HK-2 (cell line): ENCODE measurements at regions not wholly inside any gene's neighbourhood (a gene's known extent, or its start where the extent isn't known, plus 50 kb on each side); places are given as distances from the start of the nearest gene placed in this dataset.
A peak's percentile ranks its signal among the peaks of the same experiment; 100 is the strongest.
"Not testable (repeated sequence)": the region's sequence is repeated elsewhere in the genome, so short reads cannot be mapped to it uniquely, and the experiment has no call there.

Experiments
- DNase-seq: peaks from one replicate; pipeline ENCODE4 v3.0.0-alpha.2; 2018; ENCODE audit not compliant: unreplicated experiment

GRCh38 chr6:141498977-141499376 lies 633.7 kb upstream of the GJE1 start:
- no peak for DNase-seq

GRCh38 chr6:141492521-141493284 lies 640.0 kb upstream of the GJE1 start:
- no peak for DNase-seq

DNA sequence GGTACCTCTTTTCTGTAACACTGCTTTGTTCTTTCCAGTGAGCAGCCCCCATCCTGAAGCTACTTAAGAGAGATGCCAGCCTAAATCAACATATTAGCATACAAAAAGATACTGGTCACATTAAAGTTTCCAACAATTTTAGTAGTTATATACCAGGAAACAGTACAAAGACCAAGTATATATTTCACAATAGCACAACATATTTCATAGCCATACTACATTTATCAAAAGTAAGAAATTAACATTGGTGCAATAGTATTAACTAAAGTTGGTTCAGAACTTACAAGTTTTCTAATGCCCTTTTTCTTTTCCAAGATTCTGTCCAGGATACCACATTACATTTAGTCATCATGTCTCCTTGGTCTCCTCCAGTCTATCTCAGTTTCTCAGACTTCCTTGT lies 641.0 kb upstream of the GJE1 start:
- DNase-seq, result no peak

DNA sequence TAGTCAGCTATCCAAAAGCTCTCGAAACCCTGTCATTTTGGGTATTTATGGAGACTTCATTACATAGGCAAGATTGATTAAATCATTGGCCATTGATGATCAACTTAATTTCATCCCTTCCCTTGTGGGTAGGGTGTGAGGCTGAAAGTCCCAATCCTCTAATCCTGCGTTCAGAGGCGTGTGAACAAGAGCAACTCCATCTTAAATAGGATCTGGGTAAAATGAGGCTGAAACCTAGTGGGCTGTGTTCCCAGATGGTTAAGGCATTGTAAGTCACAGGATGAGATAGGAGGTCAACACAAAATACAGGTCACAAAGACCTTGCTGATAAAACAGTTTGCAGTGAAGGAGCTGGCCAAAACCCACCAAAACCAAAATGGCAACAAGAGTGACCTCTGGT lies 641.7 kb upstream of the GJE1 start:
- no peak for DNase-seq

DNA sequence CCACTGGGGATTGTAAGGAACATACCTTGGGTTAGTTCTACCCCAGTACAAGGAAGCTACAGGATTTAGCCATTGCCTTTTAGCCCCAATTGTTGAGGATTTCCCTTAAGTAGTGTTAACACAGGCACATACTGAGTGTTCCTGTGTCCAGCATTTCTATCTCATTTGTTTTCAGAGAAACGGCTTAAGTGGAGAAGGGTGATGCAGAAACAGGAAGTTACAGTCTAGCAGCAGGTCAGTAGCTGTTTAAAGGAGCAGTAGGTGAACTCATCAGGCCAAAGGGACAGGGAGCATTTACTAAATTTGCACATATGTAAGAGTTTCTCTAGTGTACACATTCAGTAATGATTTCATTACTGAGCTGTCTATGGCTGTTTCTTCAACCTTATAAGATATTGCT lies 644.2 kb upstream of the GJE1 start:
- DNase-seq, result no peak

- DNase-seq, result no peak
Observed at GRCh38 chr6:141486942-141487341, 645.8 kb upstream of the GJE1 start.

DNA sequence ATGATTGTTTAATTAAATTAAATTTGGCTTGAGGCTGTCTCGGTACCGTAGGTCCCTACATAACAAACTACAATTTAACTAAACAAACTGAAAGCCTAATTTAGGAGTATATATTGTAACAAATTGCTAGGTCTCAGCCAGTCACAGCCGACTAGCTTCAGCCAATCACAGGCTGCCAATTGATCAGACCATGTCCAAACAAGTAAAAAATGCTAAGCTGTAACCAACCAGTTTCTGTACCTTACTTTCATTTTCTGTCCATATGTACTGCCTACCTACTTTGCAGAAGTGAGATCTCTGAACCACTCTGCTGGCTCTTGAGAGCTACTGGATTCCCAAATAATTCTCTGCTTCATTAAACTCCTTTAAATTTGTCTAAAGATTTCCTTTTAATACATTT lies 648.0 kb upstream of the GJE1 start:
- no peak for DNase-seq

- DNase-seq, result peak; percentile 50
Observed at GRCh38 chr6:141483598-141484061, 649.1 kb upstream of the GJE1 start.

- DNase-seq, result no peak
Observed at GRCh38 chr6:141482796-141483597, 649.7 kb upstream of the GJE1 start.

- no peak for DNase-seq
Observed at GRCh38 chr6:141475259-141475658, 657.5 kb upstream of the GJE1 start.

GRCh38 chr6:141472162-141472928 lies 660.4 kb upstream of the GJE1 start:
- no peak for DNase-seq

DNA sequence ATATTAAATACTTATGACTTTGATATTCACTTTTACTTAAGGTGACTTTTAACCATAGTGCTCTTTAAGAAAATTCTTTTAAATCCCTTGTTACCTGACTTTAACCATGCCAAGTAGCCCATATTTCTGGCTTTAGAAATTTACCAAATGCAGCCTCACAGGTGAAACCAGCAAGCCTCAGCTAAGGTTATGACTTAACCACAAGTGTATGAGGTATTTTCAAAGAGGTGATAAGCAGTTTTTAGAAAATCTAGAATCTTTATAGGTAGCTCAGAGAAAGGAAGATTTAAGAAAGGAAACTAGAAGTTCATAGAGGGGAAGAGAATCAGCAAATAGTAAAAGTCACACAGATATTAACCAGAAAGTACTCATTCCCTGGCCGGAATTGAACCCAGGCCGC lies 661.9 kb upstream of the GJE1 start:
- no peak for DNase-seq

DNA sequence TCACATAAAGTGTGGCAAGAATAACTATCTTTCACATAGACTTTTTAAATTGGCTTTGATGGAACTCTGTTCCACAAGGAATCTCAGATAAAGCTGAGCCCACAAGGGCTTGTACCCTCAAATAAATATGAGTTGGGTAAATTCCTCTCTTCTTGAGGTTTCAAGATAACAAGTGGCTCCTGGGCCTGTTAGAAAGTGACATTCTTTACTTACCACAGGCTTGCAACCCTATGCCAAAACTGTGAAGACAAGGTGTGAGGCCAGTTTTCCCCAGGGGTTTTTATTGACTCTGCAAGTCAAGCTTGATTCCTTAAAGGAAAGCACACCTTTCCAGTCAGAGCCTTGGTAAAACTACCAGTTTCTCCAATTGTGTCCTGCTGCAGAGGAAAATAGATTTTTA lies 664.8 kb upstream of the GJE1 start:
- no peak for DNase-seq

DNA sequence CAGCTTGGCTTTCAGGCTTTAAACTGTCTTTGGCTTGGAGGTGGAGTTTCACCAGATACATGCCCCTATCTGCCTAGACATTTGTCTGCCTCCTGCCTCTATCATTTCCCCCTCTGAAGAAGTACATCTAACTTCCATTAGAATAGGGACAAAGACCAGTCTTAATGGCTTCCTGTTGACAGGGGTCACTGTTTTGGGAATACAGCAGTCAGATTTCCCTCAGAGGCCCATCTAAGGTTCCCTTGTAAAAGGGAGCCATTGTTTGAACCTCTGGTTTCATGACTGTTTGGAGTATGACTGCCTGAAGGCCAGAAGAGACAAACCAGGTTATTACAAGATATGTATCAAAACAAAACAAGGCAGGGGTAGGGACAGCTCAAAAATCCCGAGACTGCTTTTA lies 665.7 kb upstream of the GJE1 start:
- no peak for DNase-seq

GRCh38 chr6:141464896-141465295 lies 667.8 kb upstream of the GJE1 start:
- DNase-seq, result no peak

DNA sequence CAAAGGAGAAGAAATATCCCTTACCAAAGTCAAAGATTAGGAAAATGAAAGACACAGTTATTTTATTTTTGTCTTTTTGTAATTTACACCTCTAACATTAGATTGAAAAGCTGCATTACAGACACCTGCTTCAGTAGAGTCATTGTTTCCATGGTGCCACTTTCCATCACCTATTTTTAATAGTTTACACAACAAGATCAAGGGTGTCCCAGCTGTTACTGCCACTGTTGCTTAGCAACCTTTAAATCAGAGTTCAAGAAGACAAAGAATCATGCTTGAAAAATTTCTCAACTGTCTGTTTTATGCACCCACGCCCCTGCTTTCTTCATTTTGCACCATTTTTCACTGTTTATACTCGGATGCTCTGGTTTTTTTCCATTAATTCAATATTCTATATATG lies 668.2 kb upstream of the GJE1 start:
- DNase-seq, result no peak

- DNase-seq, result no peak
Observed at GRCh38 chr6:141463237-141463977, 669.3 kb upstream of the GJE1 start.

GRCh38 chr6:141460743-141461484 lies 671.8 kb upstream of the GJE1 start:
- DNase-seq, result no peak

GRCh38 chr6:141460245-141460644 lies 672.5 kb upstream of the GJE1 start:
- DNase-seq, result not testable (repeated sequence)

- DNase-seq, result not testable (repeated sequence)
Observed at GRCh38 chr6:141457984-141458383, 674.7 kb upstream of the GJE1 start.

DNA sequence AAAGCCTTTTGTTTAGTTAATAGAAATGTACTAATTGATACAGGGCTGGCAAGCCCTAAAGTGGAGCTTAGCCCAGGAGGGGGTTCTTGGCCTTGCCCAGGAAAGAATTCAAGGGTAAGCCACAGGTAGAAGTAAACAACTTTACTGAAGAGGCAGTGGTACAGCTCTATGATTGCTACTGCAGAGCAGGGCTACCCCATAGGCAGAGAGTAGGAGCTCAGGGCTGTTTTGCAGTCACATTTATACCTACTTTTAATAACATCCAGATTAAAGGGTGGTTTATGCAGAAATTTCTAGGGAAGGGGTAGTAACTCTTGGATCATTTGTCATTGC lies 680.4 kb upstream of the GJE1 start:
- no peak for DNase-seq
